Vagina (tissue), 2 donors: ENCODE measurements at regions not wholly inside any gene's neighbourhood (a gene's known extent, or its start where the extent isn't known, plus 50 kb on each side); places are given as distances from the start of the nearest gene placed in this dataset.
"Not testable (repeated sequence)": the region's sequence is repeated elsewhere in the genome, so short reads cannot be mapped to it uniquely, and the experiment has no call there.

Experiments used
- DNase-seq, 2 donors: peaks; one replicate each; pipeline ENCODE4 v3.0.0-alpha.2; 2017; ENCODE audit errors: extremely low spot score in 2 of 2
- H3K27ac ChIP-seq: fragments of 200-600 bp; sonication (generic); one replicate; pipeline ENCODE4 v1.5.1; 2019
- H3K27me3 ChIP-seq: fragments of 200-600 bp; sonication (generic); one replicate; pipeline ENCODE4 v1.5.1; 2019
- H3K36me3 ChIP-seq, 2 donors: fragments of 200-600 bp; sonication (generic); one replicate each; pipeline ENCODE4 v1.5.1; 2017 to 2019
- H3K4me1 ChIP-seq: fragments of 200-600 bp; sonication (generic); one replicate; pipeline ENCODE4 v1.5.1; 2019
- H3K4me3 ChIP-seq, 2 donors: fragments of 200-600 bp; sonication (generic); 1 replicate in 1 of 2; 2 replicates in 1 of 2; pipeline ENCODE4 v1.5.1; 2016 to 2019
- H3K9me3 ChIP-seq: fragments of 200-600 bp; sonication (generic); one replicate; pipeline ENCODE4 v1.5.1; 2019
- POLR2A ChIP-seq, 2 donors: fragments of 450-650 bp; IDR thresholded peaks; one replicate each; pipeline ENCODE4 v1.6.1; 2017; ENCODE audit warnings: antibody characterized with exemption in 2 of 2, mild to moderate bottlenecking in 2 of 2, moderate library complexity in 2 of 2
- POLR2AphosphoS5 ChIP-seq, 2 donors: sonication (generic); formaldehyde crosslinking; IDR thresholded peaks; one replicate each; pipeline ENCODE4 v1.9.0; 2017; ENCODE audit warnings: antibody characterized with exemption in 2 of 2, mild to moderate bottlenecking in 2 of 2, low read depth in 1 of 2; ENCODE audit not compliant: insufficient read depth in 1 of 2
- intact Hi-C: fragments of 100-400 bp; cut with DNase I; formaldehyde crosslinking; loops from one replicate; pipeline ENCODE4 v1.15.1; 2023
- TF ChIP-seq, protein P1 (sequence below), 3 experiments: fragments of 450-650 bp in 2 of 3; fragments of 200-600 bp in 1 of 3; sonication (generic) in 1 of 3; IDR thresholded peaks; one replicate each; pipeline ENCODE4 v1.5.1; 2017 to 2019; ENCODE audit warnings: antibody characterized with exemption in 3 of 3, mild to moderate bottlenecking in 2 of 3, moderate library complexity in 2 of 3

DNA sequence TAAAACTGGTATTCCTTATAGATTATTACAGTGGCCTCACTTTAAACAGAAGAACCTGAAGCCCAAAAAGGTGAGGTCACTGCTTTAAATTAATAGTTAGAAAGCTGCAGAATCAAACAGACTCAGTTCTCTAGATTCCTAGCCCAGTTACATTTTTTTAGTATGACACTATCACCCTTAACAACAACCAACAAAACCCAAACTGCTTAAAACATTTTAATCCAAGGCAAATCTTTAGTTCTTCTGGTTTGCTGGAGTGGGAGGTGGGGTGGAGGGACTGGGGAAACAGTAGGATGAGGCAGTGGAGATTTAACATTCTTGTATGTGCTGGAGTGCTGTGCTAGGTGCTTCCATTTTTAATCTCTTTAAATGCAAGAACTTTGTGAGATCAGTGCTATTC, 631.6 kb upstream of the KCNMB2 start:
- intact Hi-C loops = no loop called here
- H3K27ac ChIP-seq = peak overlapping the region; percentile 40
- no peak overlapping the region for H3K4me3 ChIP-seq
- H3K36me3 ChIP-seq = no peaks in the 10 kb centered on the region
- H3K4me1 ChIP-seq = peaks cover 33% of the 10 kb centered on the region
- no peaks in the 10 kb centered on the region for H3K27me3 ChIP-seq
- no peak for TF ChIP-seq POLR2A (IDR thresholded peaks at IDR 0.05)
- no peak for TF ChIP-seq POLR2AphosphoS5 (IDR thresholded peaks at IDR 0.05; ENCODE audit: insufficient read depth in 1 of 2, low read depth in 1 of 2)
- TF ChIP-seq, protein P1, sequence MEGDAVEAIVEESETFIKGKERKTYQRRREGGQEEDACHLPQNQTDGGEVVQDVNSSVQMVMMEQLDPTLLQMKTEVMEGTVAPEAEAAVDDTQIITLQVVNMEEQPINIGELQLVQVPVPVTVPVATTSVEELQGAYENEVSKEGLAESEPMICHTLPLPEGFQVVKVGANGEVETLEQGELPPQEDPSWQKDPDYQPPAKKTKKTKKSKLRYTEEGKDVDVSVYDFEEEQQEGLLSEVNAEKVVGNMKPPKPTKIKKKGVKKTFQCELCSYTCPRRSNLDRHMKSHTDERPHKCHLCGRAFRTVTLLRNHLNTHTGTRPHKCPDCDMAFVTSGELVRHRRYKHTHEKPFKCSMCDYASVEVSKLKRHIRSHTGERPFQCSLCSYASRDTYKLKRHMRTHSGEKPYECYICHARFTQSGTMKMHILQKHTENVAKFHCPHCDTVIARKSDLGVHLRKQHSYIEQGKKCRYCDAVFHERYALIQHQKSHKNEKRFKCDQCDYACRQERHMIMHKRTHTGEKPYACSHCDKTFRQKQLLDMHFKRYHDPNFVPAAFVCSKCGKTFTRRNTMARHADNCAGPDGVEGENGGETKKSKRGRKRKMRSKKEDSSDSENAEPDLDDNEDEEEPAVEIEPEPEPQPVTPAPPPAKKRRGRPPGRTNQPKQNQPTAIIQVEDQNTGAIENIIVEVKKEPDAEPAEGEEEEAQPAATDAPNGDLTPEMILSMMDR (IDR thresholded peaks at IDR 0.05) = no peak
- H3K9me3 ChIP-seq = peaks cover 7% of the 10 kb centered on the region
- DNase-seq = no peak

DNA sequence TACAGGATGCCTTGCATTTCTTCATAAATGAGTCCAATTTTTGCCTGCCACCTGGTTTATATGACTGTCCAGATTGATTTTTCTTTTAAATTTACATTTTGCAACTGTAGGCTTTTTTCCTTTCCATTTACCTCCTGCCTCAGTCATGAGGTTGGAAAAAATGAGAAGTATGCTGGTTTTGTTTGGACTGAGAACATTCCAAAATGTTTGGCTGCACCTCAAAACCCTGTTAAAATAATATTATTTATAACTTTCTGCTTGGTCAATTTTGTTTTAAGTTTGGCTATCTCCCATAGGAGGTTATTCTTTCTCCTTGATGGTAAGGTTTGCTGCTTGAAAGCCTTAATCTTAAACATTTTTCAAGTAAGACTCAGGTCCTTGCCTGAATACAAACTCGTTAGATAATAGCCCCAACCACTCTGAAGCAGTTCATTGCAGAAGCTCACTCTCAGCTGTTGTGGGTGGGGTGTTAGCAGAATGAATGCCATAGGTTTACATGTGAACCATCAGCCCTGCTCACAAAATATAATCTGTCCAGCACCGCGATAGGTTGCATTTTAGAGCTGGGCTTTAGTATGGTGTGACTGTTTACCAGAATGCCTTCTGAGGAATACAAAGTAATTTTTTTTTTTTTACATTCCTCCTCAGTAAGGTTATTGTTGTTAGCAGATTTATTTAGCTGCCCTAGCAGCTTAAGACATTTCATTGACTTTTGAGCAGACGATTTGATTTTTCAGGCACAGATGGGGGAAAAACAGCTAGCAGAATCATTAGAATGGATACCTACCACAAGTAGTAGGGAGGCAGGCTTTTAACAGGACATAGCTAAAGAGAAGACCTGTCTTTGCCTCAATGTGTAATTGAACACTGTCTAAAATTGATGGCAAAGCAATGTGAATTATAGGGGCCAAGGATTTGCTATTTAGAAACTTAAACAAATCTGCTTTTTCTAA, 630.8 kb upstream of the KCNMB2 start:
- intact Hi-C loops = no loop called here
- no peak overlapping the region for H3K4me3 ChIP-seq
- H3K4me1 ChIP-seq = peaks cover 33% of the 10 kb centered on the region
- H3K9me3 ChIP-seq = peaks cover 3% of the 10 kb centered on the region
- H3K36me3 ChIP-seq = no peaks in the 10 kb centered on the region
- peak overlapping the region; percentile 45 for H3K27ac ChIP-seq
- DNase-seq = no peak
- TF ChIP-seq, protein P1 (IDR thresholded peaks at IDR 0.05) = no peak
- TF ChIP-seq POLR2A (IDR thresholded peaks at IDR 0.05) (no peak), POLR2AphosphoS5 (IDR thresholded peaks at IDR 0.05; ENCODE audit: insufficient read depth in 1 of 2, low read depth in 1 of 2) (no peak)
- no peaks in the 10 kb centered on the region for H3K27me3 ChIP-seq

DNA sequence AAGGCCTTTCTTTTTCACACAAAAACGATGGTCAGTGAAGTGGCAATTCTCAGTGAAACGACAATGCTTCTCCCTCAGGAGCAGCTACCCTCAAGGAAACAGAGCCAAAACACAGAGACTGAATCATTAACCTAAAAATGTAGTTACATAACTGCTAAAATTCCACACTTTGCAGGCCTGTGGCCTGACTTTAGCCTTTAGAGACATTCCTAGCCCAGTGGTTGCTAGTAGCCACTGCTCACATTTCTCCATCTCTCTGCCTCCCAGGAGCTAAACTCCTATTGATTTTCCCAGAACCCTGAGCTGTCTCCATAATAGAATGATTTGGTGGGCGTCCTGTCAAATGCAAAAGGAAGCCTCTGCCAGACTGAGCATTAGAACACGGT, 630.1 kb upstream of the KCNMB2 start:
- no peaks in the 10 kb centered on the region for H3K36me3 ChIP-seq
- peaks cover 33% of the 10 kb centered on the region for H3K4me1 ChIP-seq
- H3K27me3 ChIP-seq = no peaks in the 10 kb centered on the region
- no peak for DNase-seq
- TF ChIP-seq POLR2AphosphoS5 (IDR thresholded peaks at IDR 0.05; ENCODE audit: insufficient read depth in 1 of 2, low read depth in 1 of 2) = no peak
- TF ChIP-seq POLR2A (IDR thresholded peaks at IDR 0.05) = no peak
- TF ChIP-seq, protein P1 (IDR thresholded peaks at IDR 0.05) = no peak
- no peak overlapping the region for H3K4me3 ChIP-seq
- peak overlapping the region; percentile 45 for H3K27ac ChIP-seq
- intact Hi-C loops = no loop called here
- no peaks in the 10 kb centered on the region for H3K9me3 ChIP-seq

DNA sequence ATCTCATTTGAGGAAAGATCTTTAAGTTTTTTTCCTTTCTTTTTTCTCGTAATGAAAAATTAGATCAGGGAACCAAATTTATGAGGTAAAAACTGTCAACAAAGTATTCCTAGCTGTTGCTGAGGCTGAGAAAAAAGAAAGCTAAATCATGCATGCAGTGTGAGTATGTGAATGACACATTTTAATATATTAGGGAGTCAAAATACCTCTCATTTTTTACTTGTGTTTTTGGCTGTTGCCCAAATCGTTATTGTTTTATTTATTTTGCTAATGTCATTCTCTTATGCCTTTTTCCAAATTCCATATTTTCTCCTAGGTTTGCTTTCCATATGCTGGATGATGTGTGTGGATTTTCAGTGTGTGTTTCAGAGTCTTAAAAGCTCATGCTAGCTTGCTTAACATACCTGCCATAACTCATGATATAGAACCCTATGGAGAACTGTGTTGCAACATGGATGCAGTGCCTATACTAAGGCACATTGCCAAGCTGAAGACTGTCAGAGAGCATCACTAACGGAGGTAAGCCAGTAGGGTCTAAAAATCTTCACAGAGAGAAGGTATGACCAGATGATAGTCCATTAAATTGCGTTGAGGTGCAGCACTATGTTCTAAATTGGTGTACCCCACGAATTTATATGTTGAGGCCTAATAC, 629.5 kb upstream of the KCNMB2 start:
- TF ChIP-seq POLR2AphosphoS5 (IDR thresholded peaks at IDR 0.05; ENCODE audit: insufficient read depth in 1 of 2, low read depth in 1 of 2) (no peak), POLR2A (IDR thresholded peaks at IDR 0.05) (no peak)
- TF ChIP-seq, protein P1 (IDR thresholded peaks at IDR 0.05) = no peak
- Histone ChIP-seq H3K4me1 (peaks cover 33% of the 10 kb centered on the region), H3K27ac (peak overlapping the region; percentile 45), H3K9me3 (no peaks in the 10 kb centered on the region), H3K4me3 (no peak overlapping the region), H3K36me3 (no peaks in the 10 kb centered on the region), H3K27me3 (no peaks in the 10 kb centered on the region)
- DNase-seq = no peak
- intact Hi-C loops = no loop called here

DNA sequence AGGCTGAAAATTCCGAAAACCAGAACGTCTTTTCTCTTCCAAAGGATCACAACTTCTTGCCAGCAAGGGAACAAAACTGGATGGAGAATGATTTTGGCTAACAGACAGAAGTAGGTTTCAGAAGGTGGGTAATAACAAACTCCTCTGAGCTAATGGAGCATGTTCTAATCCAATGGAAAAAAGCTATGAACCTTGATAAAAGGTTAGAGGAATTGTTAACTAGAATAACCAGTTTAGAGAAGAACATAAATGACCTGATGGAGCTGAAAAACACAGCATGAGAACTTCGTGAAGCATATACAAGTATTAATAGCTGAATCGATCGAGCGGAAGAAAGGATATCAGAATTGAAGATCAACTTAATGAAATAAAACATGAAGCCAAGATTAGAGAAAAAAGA, 626.7 kb upstream of the KCNMB2 start:
- H3K9me3 ChIP-seq, DNase-seq, H3K27me3 ChIP-seq, H3K27ac ChIP-seq, H3K4me3 ChIP-seq, H3K36me3 ChIP-seq, intact Hi-C loops: not testable (repeated sequence)
- peaks cover 30% of the 10 kb centered on the region for H3K4me1 ChIP-seq
